ENCODE measurements at regions not wholly inside any gene's neighbourhood (a gene's known extent, or its start where the extent isn't known, plus 50 kb on each side); places are given as distances from the start of the nearest gene placed in this dataset.

DNA sequence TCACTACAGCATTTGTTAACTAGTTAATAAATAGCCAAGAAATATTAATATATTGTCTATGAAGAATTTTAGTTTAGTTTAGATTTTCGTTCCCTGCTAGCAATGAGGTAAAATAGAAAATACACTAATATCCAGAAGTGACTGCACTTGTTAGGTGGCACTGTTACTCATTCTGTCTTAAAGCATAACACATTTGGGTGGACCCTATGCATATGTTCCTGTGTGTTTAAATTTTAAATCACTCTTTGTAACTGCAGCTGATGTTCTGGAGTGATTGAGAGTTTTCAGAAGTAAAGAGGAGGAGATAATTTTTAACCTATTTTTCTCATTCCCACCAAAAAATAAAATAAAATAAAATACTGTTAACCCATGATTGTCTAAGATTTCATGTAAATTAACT lies 73.9 kb upstream of the SOX4 start:
- WGBS, 2 experiments (ENCODE audit: low coverage in 1 of 2, low lambda C conversion rate in 2 of 2, missing lambda C conversion rate in 2 of 2): 79% methylated on average over 1 of the region's 1 CpG
- DNase-seq: no peak
- Histone ChIP-seq H3K36me3 (ENCODE audit: low read depth) (no peaks in the 10 kb centered on the region), H3K9me3 (ENCODE audit: low read depth) (no peaks in the 10 kb centered on the region), H3K79me2 (ENCODE audit: insufficient read depth) (no peaks in the 10 kb centered on the region), H3K4me2 (ENCODE audit: unreplicated experiment) (no peak overlapping the region), H3F3A (ENCODE audit: insufficient read depth) (no peaks in the 10 kb centered on the region), H3K27ac (no peak overlapping the region), H3K9me2 (ENCODE audit: insufficient read depth) (no peaks in the 10 kb centered on the region), H3K4me1 (ENCODE audit: insufficient read depth) (no peaks in the 10 kb centered on the region), H4K20me1 (ENCODE audit: insufficient read depth) (no peaks in the 10 kb centered on the region), H2AFZ (no peak overlapping the region), H3K4me3 (no peak overlapping the region), H3K27me3 (replicated peaks; ENCODE audit: insufficient read depth) (no peaks in the 10 kb centered on the region), H3K9ac (no peak overlapping the region)
- TF ChIP-seq EZH2 (IDR thresholded peaks at IDR 0.05; ENCODE audit: insufficient read depth, poor library complexity, severe bottlenecking): no peak
- no peak for TF ChIP-seq EZH2phosphoT487 (IDR thresholded peaks at IDR 0.05; ENCODE audit: insufficient read depth, low read depth)
- in situ Hi-C loops (cut with MboI): no loop called here

DNA sequence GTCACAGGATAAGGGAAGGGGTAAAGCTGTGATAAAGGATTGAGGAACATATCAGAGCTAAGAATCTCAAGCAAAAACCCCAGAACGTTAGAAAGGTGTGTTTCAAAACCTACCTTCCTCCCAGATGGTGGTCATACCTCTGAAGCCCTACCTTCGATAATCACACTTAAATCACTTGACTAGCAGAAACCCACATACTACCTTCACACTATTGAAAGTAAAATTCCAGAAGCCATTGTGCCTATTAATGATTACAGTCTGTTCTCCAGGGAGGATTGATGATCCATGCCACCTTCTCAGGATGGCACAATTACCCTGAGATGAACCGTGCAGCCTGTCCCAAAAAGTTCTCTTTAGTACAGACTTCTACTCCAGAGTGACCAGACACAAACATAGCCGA lies 72.3 kb upstream of the SOX4 start:
- Histone ChIP-seq H3K4me1 (ENCODE audit: insufficient read depth) (no peaks in the 10 kb centered on the region), H2AFZ (no peak overlapping the region), H3K79me2 (ENCODE audit: insufficient read depth) (no peaks in the 10 kb centered on the region), H3F3A (ENCODE audit: insufficient read depth) (no peaks in the 10 kb centered on the region), H4K20me1 (ENCODE audit: insufficient read depth) (no peaks in the 10 kb centered on the region), H3K4me3 (no peak overlapping the region), H3K27me3 (replicated peaks; ENCODE audit: insufficient read depth) (no peaks in the 10 kb centered on the region), H3K9me2 (ENCODE audit: insufficient read depth) (no peaks in the 10 kb centered on the region), H3K9ac (no peak overlapping the region), H3K9me3 (ENCODE audit: low read depth) (no peaks in the 10 kb centered on the region), H3K36me3 (ENCODE audit: low read depth) (no peaks in the 10 kb centered on the region), H3K27ac (no peak overlapping the region), H3K4me2 (ENCODE audit: unreplicated experiment) (no peak overlapping the region)
- DNase-seq: no peak
- 63 to 69% methylated on average over 4 of the region's 4 CpGs for WGBS, 2 experiments (ENCODE audit: low coverage in 1 of 2, low lambda C conversion rate in 2 of 2, missing lambda C conversion rate in 2 of 2)
- TF ChIP-seq EZH2 (IDR thresholded peaks at IDR 0.05; ENCODE audit: insufficient read depth, poor library complexity, severe bottlenecking) (no peak), EZH2phosphoT487 (IDR thresholded peaks at IDR 0.05; ENCODE audit: insufficient read depth, low read depth) (no peak)
- in situ Hi-C loops (cut with MboI): no loop called here

DNA sequence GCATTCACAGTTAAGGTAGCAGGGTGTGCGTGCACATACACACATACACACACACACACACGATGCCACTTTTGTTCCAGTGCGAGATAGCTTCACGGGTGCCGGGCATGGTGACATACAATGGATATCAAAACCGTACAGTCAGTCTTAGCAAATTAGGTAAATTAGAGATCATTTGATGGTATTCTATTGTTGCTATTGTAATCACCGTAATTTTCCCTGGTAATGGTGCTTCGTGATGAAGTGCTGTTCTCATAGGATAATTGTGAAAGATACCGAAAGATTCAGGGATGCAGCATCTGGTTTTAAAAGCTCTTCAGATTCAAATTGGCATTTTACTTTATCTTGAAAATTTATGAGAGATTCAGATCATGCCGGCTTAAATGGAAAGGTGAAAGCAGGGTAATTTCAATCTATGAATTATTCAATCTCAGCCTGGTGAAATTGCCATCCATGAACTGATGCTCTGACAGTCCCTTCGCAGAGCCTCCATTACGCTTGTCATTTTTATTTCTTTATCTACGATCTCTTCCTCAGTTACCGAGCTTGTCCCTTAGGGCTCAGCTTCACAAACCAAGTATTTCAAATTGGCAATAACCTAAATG lies 71.3 kb upstream of the SOX4 start:
- Histone ChIP-seq H3K9me3 (ENCODE audit: low read depth) (no peaks in the 10 kb centered on the region), H2AFZ (no peak overlapping the region), H3K27me3 (replicated peaks; ENCODE audit: insufficient read depth) (no peaks in the 10 kb centered on the region), H3K4me2 (ENCODE audit: unreplicated experiment) (no peak overlapping the region), H4K20me1 (ENCODE audit: insufficient read depth) (no peaks in the 10 kb centered on the region), H3F3A (ENCODE audit: insufficient read depth) (no peaks in the 10 kb centered on the region), H3K79me2 (ENCODE audit: insufficient read depth) (no peaks in the 10 kb centered on the region), H3K4me3 (no peak overlapping the region), H3K4me1 (ENCODE audit: insufficient read depth) (no peaks in the 10 kb centered on the region), H3K9me2 (ENCODE audit: insufficient read depth) (no peaks in the 10 kb centered on the region), H3K27ac (no peak overlapping the region), H3K9ac (no peak overlapping the region), H3K36me3 (ENCODE audit: low read depth) (no peaks in the 10 kb centered on the region)
- in situ Hi-C loops (cut with MboI): no loop called here
- TF ChIP-seq EZH2phosphoT487 (IDR thresholded peaks at IDR 0.05; ENCODE audit: insufficient read depth, low read depth) (no peak), EZH2 (IDR thresholded peaks at IDR 0.05; ENCODE audit: insufficient read depth, poor library complexity, severe bottlenecking) (no peak)
- 87 to 94% methylated on average over 14 of the region's 14 CpGs for WGBS, 2 experiments (ENCODE audit: low coverage in 1 of 2, low lambda C conversion rate in 2 of 2, missing lambda C conversion rate in 2 of 2)
- no peak for DNase-seq

DNA sequence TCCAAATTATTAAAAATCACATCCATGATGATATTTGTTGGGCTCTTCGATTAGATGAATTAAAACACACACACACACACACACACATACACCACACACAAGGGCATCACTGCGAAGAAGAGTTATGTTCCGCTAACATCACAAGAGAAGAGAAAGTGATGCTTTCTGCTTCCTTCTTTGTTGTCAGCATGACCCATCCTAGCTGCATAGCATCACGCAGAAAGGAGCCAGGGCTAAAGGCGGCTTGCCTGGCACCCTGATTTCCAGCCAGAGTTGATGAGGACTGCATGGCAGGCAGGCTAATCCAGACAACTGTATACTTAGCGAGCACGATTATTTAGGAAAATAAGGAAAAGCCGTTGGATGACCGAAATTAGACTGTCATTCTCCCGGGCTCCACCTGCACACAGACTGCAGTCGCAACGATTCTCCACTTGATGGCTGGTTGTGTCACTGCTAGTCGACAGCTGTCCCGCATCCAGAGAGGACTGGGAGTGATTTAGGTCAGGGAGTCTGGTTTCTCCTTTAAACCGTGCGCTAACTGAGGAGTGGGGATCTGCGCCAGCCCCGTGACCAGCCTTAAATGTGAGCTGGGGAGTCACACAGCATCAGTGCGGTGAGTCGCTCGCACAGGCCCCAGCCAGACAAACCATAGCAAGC lies 70.6 kb upstream of the SOX4 start:
- Histone ChIP-seq H3K4me1 (ENCODE audit: insufficient read depth) (no peaks in the 10 kb centered on the region), H3F3A (ENCODE audit: insufficient read depth) (no peaks in the 10 kb centered on the region), H3K9me3 (ENCODE audit: low read depth) (no peaks in the 10 kb centered on the region), H2AFZ (no peak overlapping the region), H3K9ac (no peak overlapping the region), H3K36me3 (ENCODE audit: low read depth) (no peaks in the 10 kb centered on the region), H3K4me2 (ENCODE audit: unreplicated experiment) (no peak overlapping the region), H3K27me3 (replicated peaks; ENCODE audit: insufficient read depth) (no peaks in the 10 kb centered on the region), H3K79me2 (ENCODE audit: insufficient read depth) (no peaks in the 10 kb centered on the region), H4K20me1 (ENCODE audit: insufficient read depth) (no peaks in the 10 kb centered on the region), H3K9me2 (ENCODE audit: insufficient read depth) (no peaks in the 10 kb centered on the region), H3K4me3 (no peak overlapping the region), H3K27ac (no peak overlapping the region)
- TF ChIP-seq EZH2phosphoT487 (IDR thresholded peaks at IDR 0.05; ENCODE audit: insufficient read depth, low read depth): no peak
- TF ChIP-seq EZH2 (IDR thresholded peaks at IDR 0.05; ENCODE audit: insufficient read depth, poor library complexity, severe bottlenecking): no peak
- WGBS, 2 experiments (ENCODE audit: low coverage in 1 of 2, low lambda C conversion rate in 2 of 2, missing lambda C conversion rate in 2 of 2): 70 to 72% methylated on average over 21 of the region's 21 CpGs
- in situ Hi-C loops (cut with MboI): no loop called here
- no peak for DNase-seq

Data from GM23248 (cell line).